ENCODE measurements at regions not wholly inside any gene's neighbourhood (a gene's known extent, or its start where the extent isn't known, plus 50 kb on each side); places are given as distances from the start of the nearest gene placed in this dataset.
"Not testable (repeated sequence)": the region's sequence is repeated elsewhere in the genome, so short reads cannot be mapped to it uniquely, and the experiment has no call there.

GRCh38 chr2:64743739-64744330 lies 90.1 kb upstream of the SERTAD2 start:
- DNase-seq (ENCODE audit: low read depth in 2 of 2): no peak

- no peak for DNase-seq (ENCODE audit: low read depth in 2 of 2)
Observed at GRCh38 chr2:64745562-64745961, 91.8 kb upstream of the SERTAD2 start.

GRCh38 chr2:64747690-64748091 lies 94.0 kb upstream of the SERTAD2 start:
- not testable (repeated sequence) for DNase-seq (ENCODE audit: low read depth in 2 of 2)

GRCh38 chr2:64748147-64748546 lies 94.4 kb upstream of the SERTAD2 start:
- no peak for DNase-seq (ENCODE audit: low read depth in 2 of 2)

- no peak for DNase-seq (ENCODE audit: low read depth in 2 of 2)
Observed at GRCh38 chr2:64748561-64748960, 94.8 kb upstream of the SERTAD2 start.

GRCh38 chr2:64749446-64749845 lies 95.7 kb upstream of the SERTAD2 start:
- DNase-seq (ENCODE audit: low read depth in 2 of 2): no peak

GRCh38 chr2:64750001-64750816 lies 96.5 kb upstream of the SERTAD2 start:
- no peak for DNase-seq (ENCODE audit: low read depth in 2 of 2)

- DNase-seq (ENCODE audit: low read depth in 2 of 2): peak; percentile 99 to 100
Observed at GRCh38 chr2:64750817-64751285, 97.1 kb upstream of the SERTAD2 start.

GRCh38 chr2:64751286-64752260 lies 97.9 kb upstream of the SERTAD2 start:
- DNase-seq (ENCODE audit: low read depth in 2 of 2): peak in 1 of 2 experiments; percentile 28

GRCh38 chr2:64753399-64753798 lies 99.7 kb upstream of the SERTAD2 start:
- no peak for DNase-seq (ENCODE audit: low read depth in 2 of 2)

- DNase-seq (ENCODE audit: low read depth in 2 of 2): no peak
Observed at GRCh38 chr2:64754570-64754969, 100.9 kb upstream of the SERTAD2 start.

GRCh38 chr2:64757126-64757525 lies 103.4 kb upstream of the SERTAD2 start:
- DNase-seq (ENCODE audit: low read depth in 2 of 2): no peak

GRCh38 chr2:64760128-64760527 lies 106.4 kb upstream of the SERTAD2 start:
- DNase-seq (ENCODE audit: low read depth in 2 of 2): no peak

- no peak for DNase-seq (ENCODE audit: low read depth in 2 of 2)
Observed at GRCh38 chr2:64762301-64762997, 108.7 kb upstream of the SERTAD2 start.

GRCh38 chr2:64763126-64763525 lies 109.4 kb upstream of the SERTAD2 start:
- DNase-seq (ENCODE audit: low read depth in 2 of 2): no peak

GRCh38 chr2:64765160-64765805 lies 111.6 kb upstream of the SERTAD2 start:
- no peak for DNase-seq (ENCODE audit: low read depth in 2 of 2)

GRCh38 chr2:64766841-64767669 lies 113.3 kb upstream of the SERTAD2 start:
- no peak for DNase-seq (ENCODE audit: low read depth in 2 of 2)

- DNase-seq (ENCODE audit: low read depth in 2 of 2): peak; percentile 79 to 82
Observed at GRCh38 chr2:64767670-64768468, 114.2 kb upstream of the SERTAD2 start.

GRCh38 chr2:64768491-64769005 lies 114.8 kb upstream of the SERTAD2 start:
- DNase-seq (ENCODE audit: low read depth in 2 of 2): no peak

Data from fibroblast of skin of left biceps (primary cell).